Neural progenitor cell (in vitro differentiated cells): ENCODE measurements at regions not wholly inside any gene's neighbourhood (a gene's known extent, or its start where the extent isn't known, plus 50 kb on each side); places are given as distances from the start of the nearest gene placed in this dataset.

Source experiments
- DNase-seq: peaks from one replicate; pipeline ENCODE4 v3.0.0-alpha.2; 2016; ENCODE audit warnings: low spot score
- H2AFZ ChIP-seq: fragments of 200-600 bp; sonication (generic); replicated peaks from 2 replicates; pipeline ENCODE4 v1.6.1; 2016; ENCODE audit warnings: antibody characterized with exemption
- H3F3A ChIP-seq: fragments of 200-600 bp; sonication (generic); 2 replicates; pipeline ENCODE4 v1.6.1; 2016; ENCODE audit warnings: antibody characterized with exemption, low read depth
- H3K27ac ChIP-seq: fragments of 200-600 bp; sonication (generic); 2 replicates; pipeline ENCODE4 v1.5.1; 2016; ENCODE audit warnings: mild to moderate bottlenecking
- H3K27me3 ChIP-seq: fragments of 200-600 bp; sonication (generic); 2 replicates; pipeline ENCODE4 v1.6.1; 2016; ENCODE audit warnings: mild to moderate bottlenecking, moderate library complexity
- H3K36me3 ChIP-seq: fragments of 200-600 bp; sonication (generic); 2 replicates; pipeline ENCODE4 v1.5.1; 2016
- H3K4me1 ChIP-seq: fragments of 200-600 bp; sonication (generic); 2 replicates; pipeline ENCODE4 v1.6.1; 2016; ENCODE audit warnings: mixed run types
- H3K4me2 ChIP-seq: fragments of 200-600 bp; sonication (generic); 2 replicates; pipeline ENCODE4 v1.6.1; 2016
- H3K4me3 ChIP-seq: fragments of 200-600 bp; sonication (generic); 2 replicates; pipeline ENCODE4 v1.5.1; 2016
- H3K79me2 ChIP-seq: fragments of 200-600 bp; sonication (generic); 2 replicates; pipeline ENCODE4 v1.6.1; 2016; ENCODE audit warnings: low read depth
- H3K9ac ChIP-seq: fragments of 200-600 bp; sonication (generic); 2 replicates; pipeline ENCODE4 v1.6.1; 2016
- H3K9me3 ChIP-seq: fragments of 200-600 bp; sonication (generic); 2 replicates; pipeline ENCODE4 v1.5.1; 2016; ENCODE audit warnings: low read depth
- H4K20me1 ChIP-seq: fragments of 200-600 bp; sonication (generic); 2 replicates; pipeline ENCODE4 v1.6.1; 2016; ENCODE audit warnings: low read depth
- H3K27ac Mint-ChIP-seq: 3 replicates; pipeline ENCODE4 v1.8.0; 2021; ENCODE audit warnings: mixed read lengths
- H3K27me3 Mint-ChIP-seq: 2 replicates; pipeline ENCODE4 v1.8.0; 2022; ENCODE audit warnings: low read depth, mild to moderate bottlenecking, inconsistent platforms, moderate library complexity, mixed read lengths; ENCODE audit not compliant: insufficient read depth
- H3K36me3 Mint-ChIP-seq: 3 replicates; pipeline ENCODE4 v1.8.0; 2021; ENCODE audit warnings: mixed read lengths
- H3K4me1 Mint-ChIP-seq: 3 replicates; pipeline ENCODE4 v1.8.0; 2021; ENCODE audit warnings: mixed read lengths
- H3K4me3 Mint-ChIP-seq: 3 replicates; pipeline ENCODE4 v1.8.0; 2021; ENCODE audit warnings: mild to moderate bottlenecking, moderate library complexity, mixed read lengths
- H3K9me3 Mint-ChIP-seq: 3 replicates; pipeline ENCODE4 v1.8.0; 2020; ENCODE audit warnings: mixed read lengths
- EZH2 ChIP-seq: fragments of 200-600 bp; sonication (generic); IDR thresholded peaks from 2 replicates; pipeline ENCODE4 v1.6.1; 2017; ENCODE audit warnings: antibody characterized with exemption, mild to moderate bottlenecking, moderate library complexity
- EZH2phosphoT487 ChIP-seq: fragments of 200-600 bp; sonication (generic); IDR thresholded peaks from 2 replicates; pipeline ENCODE4 v1.6.1; 2017; ENCODE audit warnings: antibody characterized with exemption
- TF ChIP-seq, protein P1 (sequence below): fragments of 200-600 bp; sonication (generic); IDR thresholded peaks from 2 replicates; pipeline ENCODE4 v1.5.1; 2017; ENCODE audit warnings: antibody characterized with exemption, mild to moderate bottlenecking

DNA sequence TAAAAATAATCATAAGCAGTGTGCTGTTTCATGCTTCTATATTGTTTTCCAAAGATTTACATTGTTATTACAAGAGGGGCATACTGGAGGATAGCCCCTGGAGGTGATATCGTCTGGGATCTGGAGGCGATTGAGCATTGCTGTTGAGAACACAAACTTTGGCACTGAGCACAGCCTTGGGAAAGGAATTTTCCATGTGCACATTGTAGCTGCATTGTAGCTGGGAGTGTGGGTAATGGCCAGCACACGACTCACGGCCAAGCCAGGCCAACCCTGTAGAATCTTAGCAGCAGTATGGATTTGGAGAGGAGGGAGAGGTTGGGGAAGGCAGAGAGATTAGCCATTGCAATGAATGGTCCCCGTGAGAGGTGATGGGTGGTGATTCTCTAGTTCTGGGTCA is 121.9 kb downstream of the SMIM20 start:
- H3K27ac ChIP-seq, result no peak overlapping the region
- no peaks in the 10 kb centered on the region for H3K36me3 Mint-ChIP-seq
- no peaks in the 10 kb centered on the region for H3F3A ChIP-seq
- H3K4me1 Mint-ChIP-seq, result peaks cover 2% of the 10 kb centered on the region
- H3K9me3 Mint-ChIP-seq, result no peaks in the 10 kb centered on the region
- H3K4me3 ChIP-seq, result no peak overlapping the region
- no peaks in the 10 kb centered on the region for H3K4me1 ChIP-seq
- no peaks in the 10 kb centered on the region for H3K9me3 ChIP-seq
- peaks cover 10% of the 10 kb centered on the region for H3K27me3 Mint-ChIP-seq
- H3K27ac Mint-ChIP-seq, result no peak overlapping the region
- no peaks in the 10 kb centered on the region for H3K36me3 ChIP-seq
- H3K4me3 Mint-ChIP-seq, result no peak overlapping the region
- DNase-seq, result no peak
- TF ChIP-seq EZH2phosphoT487 (no peak), EZH2 (no peak)
- TF ChIP-seq, protein P1, sequence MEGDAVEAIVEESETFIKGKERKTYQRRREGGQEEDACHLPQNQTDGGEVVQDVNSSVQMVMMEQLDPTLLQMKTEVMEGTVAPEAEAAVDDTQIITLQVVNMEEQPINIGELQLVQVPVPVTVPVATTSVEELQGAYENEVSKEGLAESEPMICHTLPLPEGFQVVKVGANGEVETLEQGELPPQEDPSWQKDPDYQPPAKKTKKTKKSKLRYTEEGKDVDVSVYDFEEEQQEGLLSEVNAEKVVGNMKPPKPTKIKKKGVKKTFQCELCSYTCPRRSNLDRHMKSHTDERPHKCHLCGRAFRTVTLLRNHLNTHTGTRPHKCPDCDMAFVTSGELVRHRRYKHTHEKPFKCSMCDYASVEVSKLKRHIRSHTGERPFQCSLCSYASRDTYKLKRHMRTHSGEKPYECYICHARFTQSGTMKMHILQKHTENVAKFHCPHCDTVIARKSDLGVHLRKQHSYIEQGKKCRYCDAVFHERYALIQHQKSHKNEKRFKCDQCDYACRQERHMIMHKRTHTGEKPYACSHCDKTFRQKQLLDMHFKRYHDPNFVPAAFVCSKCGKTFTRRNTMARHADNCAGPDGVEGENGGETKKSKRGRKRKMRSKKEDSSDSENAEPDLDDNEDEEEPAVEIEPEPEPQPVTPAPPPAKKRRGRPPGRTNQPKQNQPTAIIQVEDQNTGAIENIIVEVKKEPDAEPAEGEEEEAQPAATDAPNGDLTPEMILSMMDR, result no peak
- H4K20me1 ChIP-seq, result no peaks in the 10 kb centered on the region
- no peak overlapping the region for H3K4me2 ChIP-seq
- peaks cover 2% of the 10 kb centered on the region for H3K27me3 ChIP-seq
- no peak overlapping the region for H3K9ac ChIP-seq
- no peaks in the 10 kb centered on the region for H3K79me2 ChIP-seq
- H2AFZ ChIP-seq, result no peak overlapping the region

DNA sequence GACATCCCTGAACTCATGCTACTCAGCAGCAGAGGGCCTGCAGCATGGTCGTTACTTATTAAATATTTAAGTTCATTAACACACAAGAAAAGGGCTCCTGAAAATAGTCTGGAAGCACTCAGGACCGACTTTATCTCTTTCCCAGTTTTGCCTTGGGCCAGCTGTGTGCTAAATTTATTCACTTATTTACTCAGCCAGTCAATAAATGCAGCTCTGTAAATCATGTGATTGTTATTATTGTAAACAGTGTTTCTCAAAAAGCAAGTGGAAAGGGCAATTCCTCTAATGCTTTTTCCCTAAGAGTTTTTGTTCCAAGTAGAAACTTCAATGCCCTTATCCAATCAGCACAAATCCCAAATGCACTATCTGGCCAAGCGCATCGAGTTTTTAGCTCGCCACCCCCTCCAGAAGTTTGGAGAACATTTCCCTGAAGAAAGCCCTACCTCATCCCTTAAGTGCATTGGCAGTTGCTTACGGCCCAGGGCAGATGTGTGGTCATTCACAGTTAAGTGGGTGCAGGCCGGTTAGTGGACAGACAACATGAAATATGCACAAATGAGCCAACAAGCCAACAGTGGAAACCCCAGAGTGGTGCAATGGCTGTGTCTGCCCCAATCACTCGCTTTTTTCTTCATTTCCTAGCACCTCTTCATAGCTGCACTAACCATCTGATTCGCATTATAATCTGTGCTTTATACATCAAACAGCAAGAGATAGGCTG is 125.8 kb downstream of the SMIM20 start:
- no peak overlapping the region for H3K4me3 ChIP-seq
- H3K27ac Mint-ChIP-seq, result no peak overlapping the region
- H3K27me3 ChIP-seq, result no peaks in the 10 kb centered on the region
- H3K36me3 Mint-ChIP-seq, result no peaks in the 10 kb centered on the region
- no peak overlapping the region for H3K9ac ChIP-seq
- H3K4me2 ChIP-seq, result no peak overlapping the region
- H2AFZ ChIP-seq, result no peak overlapping the region
- H3K27me3 Mint-ChIP-seq, result peaks cover 12% of the 10 kb centered on the region
- no peak overlapping the region for H3K27ac ChIP-seq
- TF ChIP-seq EZH2 (no peak), EZH2phosphoT487 (no peak)
- TF ChIP-seq, protein P1, result no peak
- H3K9me3 ChIP-seq, result no peaks in the 10 kb centered on the region
- no peaks in the 10 kb centered on the region for H3K36me3 ChIP-seq
- H3K9me3 Mint-ChIP-seq, result no peaks in the 10 kb centered on the region
- H4K20me1 ChIP-seq, result no peaks in the 10 kb centered on the region
- H3K4me3 Mint-ChIP-seq, result no peak overlapping the region
- no peak for DNase-seq
- no peaks in the 10 kb centered on the region for H3K79me2 ChIP-seq
- no peaks in the 10 kb centered on the region for H3K4me1 Mint-ChIP-seq
- no peaks in the 10 kb centered on the region for H3F3A ChIP-seq
- no peaks in the 10 kb centered on the region for H3K4me1 ChIP-seq

DNA sequence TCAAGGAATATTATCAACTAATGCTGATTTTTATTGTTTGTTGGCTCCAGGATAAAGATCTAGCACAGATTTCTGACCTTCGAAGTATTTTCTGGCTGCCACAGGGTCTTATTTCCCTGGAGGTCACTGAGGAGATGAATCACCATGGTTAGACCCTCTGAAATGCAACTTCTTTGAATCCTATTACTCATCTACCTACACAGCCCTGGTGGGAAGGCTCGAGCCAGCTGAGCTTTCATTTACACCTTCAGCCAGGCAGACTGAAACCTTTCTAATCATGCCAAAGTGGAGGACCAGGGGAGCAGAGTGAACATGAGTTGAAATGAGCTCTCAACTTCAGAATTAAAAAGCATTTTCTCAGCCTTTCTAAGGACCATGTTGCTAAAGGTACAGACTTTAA is 130.5 kb downstream of the SMIM20 start:
- Histone ChIP-seq H3F3A (no peaks in the 10 kb centered on the region), H3K9ac (no peak overlapping the region), H4K20me1 (no peaks in the 10 kb centered on the region), H3K79me2 (no peaks in the 10 kb centered on the region), H3K36me3 (no peaks in the 10 kb centered on the region), H3K9me3 (no peaks in the 10 kb centered on the region), H3K4me3 (no peak overlapping the region), H3K4me2 (no peak overlapping the region), H3K27ac (no peak overlapping the region), H2AFZ (no peak overlapping the region), H3K27me3 (no peaks in the 10 kb centered on the region), H3K4me1 (no peaks in the 10 kb centered on the region)
- H3K4me1 Mint-ChIP-seq, result peaks cover 8% of the 10 kb centered on the region
- TF ChIP-seq, protein P1, result no peak
- TF ChIP-seq EZH2phosphoT487 (no peak), EZH2 (no peak)
- no peaks in the 10 kb centered on the region for H3K36me3 Mint-ChIP-seq
- no peaks in the 10 kb centered on the region for H3K9me3 Mint-ChIP-seq
- no peak overlapping the region for H3K4me3 Mint-ChIP-seq
- DNase-seq, result no peak
- no peak overlapping the region for H3K27ac Mint-ChIP-seq
- H3K27me3 Mint-ChIP-seq, result peaks cover 7% of the 10 kb centered on the region
